ENCODE measurements at regions not wholly inside any gene's neighbourhood (a gene's known extent, or its start where the extent isn't known, plus 50 kb on each side); places are given as distances from the start of the nearest gene placed in this dataset.

DNA sequence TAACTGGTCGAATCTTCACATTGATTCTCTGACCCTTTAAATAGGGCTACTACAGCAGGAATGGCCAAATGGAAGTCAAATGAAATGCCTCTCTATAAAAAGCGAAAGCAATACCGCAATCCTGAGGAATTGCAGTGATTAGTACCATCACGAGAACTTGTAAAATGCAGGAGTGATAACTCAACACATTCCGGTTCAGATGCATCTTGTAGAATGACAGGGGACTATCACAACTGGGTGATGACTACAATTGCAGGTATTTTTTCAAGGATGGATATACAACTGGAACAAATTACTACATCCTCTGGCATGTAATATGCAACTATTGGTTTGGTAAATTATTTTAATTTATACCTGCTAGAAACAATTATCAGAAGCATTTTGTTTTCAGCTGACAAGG lies 140.4 kb downstream of the PCDH20 start:
- H3K4me2 ChIP-seq (ENCODE audit: insufficient read depth in 1 of 2, low read depth in 2 of 2, low read length in 2 of 2) = no peak overlapping the region
- no peak overlapping the region for H2BK20ac ChIP-seq (ENCODE audit: low read length)
- H3K4ac ChIP-seq (replicated peaks; ENCODE audit: insufficient read length, low read depth, low read length) = no peak overlapping the region
- no peaks in the 10 kb centered on the region for H3K27me3 ChIP-seq (replicated peaks in 1 of 4; ENCODE audit: control insufficient read depth in 3 of 4, extremely low read depth in 1 of 4, insufficient read depth in 3 of 4, low read length in 3 of 4)
- no peak overlapping the region for H4K91ac ChIP-seq (replicated peaks; ENCODE audit: insufficient read length, low read length)
- H3K79me1 ChIP-seq (ENCODE audit: low read depth, low read length) = no peaks in the 10 kb centered on the region
- ChIA-PET POLR2A (ENCODE audit: partially characterized antibody) (no interaction called here), CTCF (ENCODE audit: partially characterized antibody) (no interaction called here)
- no peak overlapping the region for H3K23ac ChIP-seq (ENCODE audit: insufficient read length)
- H4K20me1 ChIP-seq (replicated peaks in 1 of 2; ENCODE audit: control insufficient read depth in 1 of 2, insufficient read depth in 2 of 2, low read length in 2 of 2) = no peaks in the 10 kb centered on the region
- H2AFZ ChIP-seq (ENCODE audit: low read length) = no peak overlapping the region
- no peak overlapping the region for H2AK5ac ChIP-seq (ENCODE audit: low read depth, low read length)
- no peak overlapping the region for H2BK15ac ChIP-seq (ENCODE audit: low read length)
- H2BK12ac ChIP-seq (ENCODE audit: low read depth, low read length) = no peak overlapping the region
- H3K9me3 ChIP-seq (ENCODE audit: insufficient read depth in 2 of 2, low read depth in 1 of 2, low read length in 1 of 2) = peaks cover 0 to 6% of the 10 kb centered on the region in 2 experiments; a peak in 1 of 4 replicates
- FAIRE-seq = no peak
- H3K4me1 ChIP-seq (replicated peaks in 1 of 4; ENCODE audit: control insufficient read depth in 3 of 4, insufficient read depth in 4 of 4, low read length in 3 of 4) = no peaks in the 10 kb centered on the region
- no peak overlapping the region for H4K8ac ChIP-seq (ENCODE audit: extremely low read depth, insufficient read depth, low read length)
- 98% methylated on average over 5 of the region's 5 CpGs; no CpG with 5 or more reads in 1 of the 2 experiments for WGBS, 2 experiments (ENCODE audit: extremely low coverage in 1 of 2, insufficient coverage in 1 of 2, insufficient read length in 1 of 2, insufficient replicate concordance in 2 of 2, low coverage in 1 of 2, low lambda C conversion rate in 2 of 2, missing lambda C conversion rate in 1 of 2)
- H3K9ac ChIP-seq (replicated peaks in 1 of 4; ENCODE audit: extremely low read depth in 1 of 4, low read depth in 3 of 4, low read length in 3 of 4) = no peak overlapping the region
- H2BK5ac ChIP-seq (ENCODE audit: low read depth, low read length) = no peak overlapping the region
- no peaks in the 10 kb centered on the region; a peak in 1 of 8 replicates for H3K36me3 ChIP-seq (ENCODE audit: control insufficient read depth in 2 of 4, insufficient read depth in 4 of 4, low read length in 3 of 4)
- DNase-seq (ENCODE audit: low read depth in 1 of 2, low spot score in 2 of 2) = no peak
- H4K5ac ChIP-seq (ENCODE audit: insufficient read length, low read depth, low read length) = no peak overlapping the region
- no peak overlapping the region for H2BK120ac ChIP-seq (replicated peaks; ENCODE audit: low read depth, low read length)
- no peak overlapping the region for H3K4me3 ChIP-seq (ENCODE audit: extremely low read depth in 1 of 4, insufficient read depth in 2 of 4, low read depth in 3 of 4, low read length in 4 of 4)
- H3K14ac ChIP-seq (ENCODE audit: insufficient read length) = no peak overlapping the region
- no peaks in the 10 kb centered on the region for H3K79me2 ChIP-seq (ENCODE audit: control insufficient read depth in 1 of 2, insufficient read depth in 2 of 2, low read length in 2 of 2)
- no peak overlapping the region for H3K27ac ChIP-seq (ENCODE audit: low read depth, low read length)
- H3K23me2 ChIP-seq (ENCODE audit: low read depth, low read length) = no peaks in the 10 kb centered on the region
- no peak overlapping the region for H3K56ac ChIP-seq (replicated peaks; ENCODE audit: insufficient read length, low read depth, low read length)
- H3K18ac ChIP-seq (ENCODE audit: extremely low read depth, low read length) = no peak overlapping the region
- TF ChIP-seq TEAD4 (IDR thresholded peaks at IDR 0.05; ENCODE audit: low read depth, low read length) (no peak), MAFK (IDR thresholded peaks at IDR 0.05; ENCODE audit: low read depth, low read length) (no peak), EZH2 (IDR thresholded peaks at IDR 0.05; ENCODE audit: low read depth, low read length, severe bottlenecking) (no peak), RFX5 (IDR thresholded peaks at IDR 0.05; ENCODE audit: borderline replicate concordance, low read depth, low read length) (no peak), CREB1 (IDR thresholded peaks at IDR 0.05) (no peak), RNF2 (IDR thresholded peaks at IDR 0.05; ENCODE audit: borderline replicate concordance, low read depth, low read length, missing control alignments, poor library complexity, severe bottlenecking) (no peak), SP4 (IDR thresholded peaks at IDR 0.05; ENCODE audit: low read length) (no peak), KDM5A (IDR thresholded peaks at IDR 0.05; ENCODE audit: low read length) (no peak)
